ENCODE measurements at regions not wholly inside any gene's neighbourhood (a gene's known extent, or its start where the extent isn't known, plus 50 kb on each side); places are given as distances from the start of the nearest gene placed in this dataset.

- Mint-ChIP-seq H3K4me1 (ENCODE audit: insufficient read depth, unreplicated experiment) (peaks cover 18% of the 10 kb centered on the region), H3K27ac (ENCODE audit: low read depth, unreplicated experiment) (no peak overlapping the region), H3K4me3 (ENCODE audit: unreplicated experiment) (no peak overlapping the region), H3K9me3 (ENCODE audit: unreplicated experiment) (peaks cover 8% of the 10 kb centered on the region), H3K27me3 (ENCODE audit: insufficient read depth, unreplicated experiment) (no peaks in the 10 kb centered on the region), H3K36me3 (ENCODE audit: insufficient read depth, unreplicated experiment) (no peaks in the 10 kb centered on the region)
- POLR2A ChIA-PET, result no interaction called here
- no peak for DNase-seq (ENCODE audit: unreplicated experiment)
- CTCF ChIA-PET, result interaction anchor here (0.7 kb wide), 1 partner anchor 160 kb away, joined by 4 read pairs; no protein-coding TSS in a partner anchor
- no TSS peak for BruUV-seq (replicated peaks)
- intact Hi-C loops (cut with micrococcal nuclease), result no loop called here
- no peak for TF ChIP-seq CTCF (IDR thresholded peaks at IDR 0.05; ENCODE audit: unreplicated experiment)
Observed at GRCh38 chr2:221095356-221095755, 476.7 kb downstream of the EPHA4 start.

DNA sequence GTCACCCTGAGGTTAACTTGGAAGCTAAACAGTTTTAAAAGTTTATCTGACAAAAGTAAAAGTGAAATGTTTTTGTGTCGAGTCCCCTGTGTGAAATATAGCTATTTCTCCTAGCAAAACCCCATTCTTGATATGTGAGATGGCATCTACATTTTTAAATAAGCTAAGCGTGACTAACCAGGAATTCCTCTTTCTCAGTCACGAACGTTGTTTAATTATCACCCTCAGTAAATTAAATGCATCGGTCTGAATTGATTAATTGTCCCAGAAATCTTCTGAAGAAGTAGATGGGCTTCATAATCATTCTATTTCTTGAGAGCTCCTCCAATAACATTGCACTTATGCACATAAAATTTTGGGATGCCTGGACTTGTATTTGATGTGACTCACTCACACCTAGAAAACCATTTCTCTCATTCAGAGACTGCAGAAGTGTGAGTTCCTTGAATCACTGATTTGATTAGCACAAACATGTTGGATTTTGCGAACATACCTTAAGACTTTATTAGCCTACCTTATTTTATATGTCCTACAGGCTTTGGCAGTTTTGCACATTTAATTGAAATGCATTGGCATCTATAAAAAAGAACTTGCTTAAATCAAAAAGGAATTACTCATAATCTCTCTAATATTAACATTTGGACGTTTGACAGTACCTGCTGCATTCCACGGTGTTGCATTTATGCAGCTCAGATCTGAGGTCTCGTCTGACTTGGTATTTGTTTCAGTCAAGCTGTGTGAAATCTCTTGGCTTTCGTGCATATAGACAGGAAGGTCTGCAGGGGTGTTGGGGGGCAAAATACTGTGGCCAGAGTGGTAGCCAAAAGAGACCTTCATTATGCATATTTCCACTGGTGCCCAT, 475.2 kb downstream of the EPHA4 start:
- no TSS peak for BruUV-seq (replicated peaks)
- peak overlapping the region; percentile 5 for H3K27ac Mint-ChIP-seq (ENCODE audit: low read depth, unreplicated experiment)
- peaks cover 18% of the 10 kb centered on the region for H3K4me1 Mint-ChIP-seq (ENCODE audit: insufficient read depth, unreplicated experiment)
- CTCF ChIA-PET, result interaction anchor here (0.6 to 0.7 kb wide), 3 partner anchors 64 to 1358 kb away, joined by 3 to 6 read pairs (median 3); no protein-coding TSS in a partner anchor
- peak overlapping the region; percentile 25 for H3K4me3 Mint-ChIP-seq (ENCODE audit: unreplicated experiment)
- no peak for TF ChIP-seq CTCF (IDR thresholded peaks at IDR 0.05; ENCODE audit: unreplicated experiment)
- POLR2A ChIA-PET, result interaction anchor here (0.5 to 1.9 kb wide), 7 partner anchors 10 to 444 kb away, joined by 3 to 7 read pairs (median 4); no protein-coding TSS in a partner anchor
- H3K36me3 Mint-ChIP-seq (ENCODE audit: insufficient read depth, unreplicated experiment), result no peaks in the 10 kb centered on the region
- no peaks in the 10 kb centered on the region for H3K9me3 Mint-ChIP-seq (ENCODE audit: unreplicated experiment)
- intact Hi-C loops (cut with micrococcal nuclease), result no loop called here
- peak; percentile 51 for DNase-seq (ENCODE audit: unreplicated experiment)
- no peaks in the 10 kb centered on the region for H3K27me3 Mint-ChIP-seq (ENCODE audit: insufficient read depth, unreplicated experiment)

DNA sequence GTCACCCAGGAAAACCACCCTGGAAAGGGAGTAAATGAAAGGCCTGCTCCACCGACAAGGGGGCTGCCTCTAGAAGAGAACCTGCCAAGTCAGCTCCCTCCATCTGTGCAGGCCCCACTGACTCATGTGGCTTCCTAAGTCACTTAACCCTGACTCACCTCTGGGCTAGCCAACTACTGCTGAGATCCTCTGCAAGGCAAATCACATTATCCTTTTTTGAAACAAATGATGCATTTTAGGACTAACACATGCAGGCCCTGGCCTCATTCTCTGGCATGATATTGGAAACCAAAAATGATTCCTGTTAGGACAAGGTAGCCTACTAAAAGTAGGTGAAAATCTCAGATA, 474.6 kb downstream of the EPHA4 start:
- Mint-ChIP-seq H3K27ac (ENCODE audit: low read depth, unreplicated experiment) (no peak overlapping the region), H3K4me1 (ENCODE audit: insufficient read depth, unreplicated experiment) (peaks cover 18% of the 10 kb centered on the region), H3K36me3 (ENCODE audit: insufficient read depth, unreplicated experiment) (no peaks in the 10 kb centered on the region), H3K4me3 (ENCODE audit: unreplicated experiment) (peak overlapping the region; percentile 25), H3K9me3 (ENCODE audit: unreplicated experiment) (no peaks in the 10 kb centered on the region), H3K27me3 (ENCODE audit: insufficient read depth, unreplicated experiment) (no peaks in the 10 kb centered on the region)
- no peak for TF ChIP-seq CTCF (IDR thresholded peaks at IDR 0.05; ENCODE audit: unreplicated experiment)
- DNase-seq (ENCODE audit: unreplicated experiment), result peak; percentile 72
- POLR2A ChIA-PET, result interaction anchor here (0.7 to 1.9 kb wide), 3 partner anchors 12 to 29 kb away, joined by 3 to 7 read pairs (median 6); no protein-coding TSS in a partner anchor
- intact Hi-C loops (cut with micrococcal nuclease), result no loop called here
- CTCF ChIA-PET, result interaction anchor here (0.7 kb wide), 1 partner anchor 65 kb away, joined by 3 read pairs; no protein-coding TSS in a partner anchor
- no TSS peak for BruUV-seq (replicated peaks)

DNA sequence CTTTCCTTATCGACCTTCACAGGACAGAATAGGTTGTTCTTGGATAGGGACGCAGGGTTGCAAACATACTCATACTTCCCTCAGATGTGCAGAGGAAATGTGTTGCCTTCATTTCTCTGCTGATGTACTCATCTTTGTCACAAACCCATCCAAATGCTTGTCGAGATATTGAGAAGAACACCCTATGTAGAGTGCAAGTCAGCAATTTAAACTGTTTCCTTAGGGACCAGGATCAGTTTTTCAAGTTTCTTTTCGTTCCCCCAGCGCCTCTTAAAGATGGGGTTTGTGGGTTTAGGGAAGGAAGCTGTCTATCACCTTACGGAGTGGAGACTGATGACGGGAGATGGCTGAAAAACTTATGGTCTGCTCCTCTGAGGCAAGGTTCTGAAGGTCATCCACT, 474.2 kb downstream of the EPHA4 start:
- CTCF ChIA-PET, result interaction anchor here (1.0 kb wide), 1 partner anchor 9 kb away, joined by 3 read pairs; no protein-coding TSS in a partner anchor
- H3K4me1 Mint-ChIP-seq (ENCODE audit: insufficient read depth, unreplicated experiment), result peaks cover 19% of the 10 kb centered on the region

More for the DNA sequence above, 474.2 kb downstream of the EPHA4 start:
- H3K9me3 Mint-ChIP-seq (ENCODE audit: unreplicated experiment), result no peaks in the 10 kb centered on the region
- H3K27ac Mint-ChIP-seq (ENCODE audit: low read depth, unreplicated experiment), result no peak overlapping the region
- intact Hi-C loops (cut with micrococcal nuclease), result no loop called here
- POLR2A ChIA-PET, result interaction anchor here (0.7 to 1.9 kb wide), 3 partner anchors 12 to 28 kb away, joined by 3 to 7 read pairs (median 6); no protein-coding TSS in a partner anchor
- no peak for TF ChIP-seq CTCF (IDR thresholded peaks at IDR 0.05; ENCODE audit: unreplicated experiment)
- no peaks in the 10 kb centered on the region for H3K27me3 Mint-ChIP-seq (ENCODE audit: insufficient read depth, unreplicated experiment)
- DNase-seq (ENCODE audit: unreplicated experiment), result no peak
- no peak overlapping the region for H3K4me3 Mint-ChIP-seq (ENCODE audit: unreplicated experiment)
- BruUV-seq (replicated peaks), result no TSS peak
- no peaks in the 10 kb centered on the region for H3K36me3 Mint-ChIP-seq (ENCODE audit: insufficient read depth, unreplicated experiment)
